HG03460 (cell line): ENCODE measurements at regions not wholly inside any gene's neighbourhood (a gene's known extent, or its start where the extent isn't known, plus 50 kb on each side); places are given as distances from the start of the nearest gene placed in this dataset.

Experiments
- ATAC-seq: cut with Tn5 transposase; IDR thresholded peaks from one replicate; pipeline ENCODE4 v1.9.1; 2021; ENCODE audit not compliant: unreplicated experiment

- ATAC-seq, result no peak
Measured at GRCh38 chr1:199264911-199265310, 626.1 kb downstream of the PTPRC start.

- no peak for ATAC-seq
Measured at GRCh38 chr1:199265319-199265718, 626.5 kb downstream of the PTPRC start.

DNA sequence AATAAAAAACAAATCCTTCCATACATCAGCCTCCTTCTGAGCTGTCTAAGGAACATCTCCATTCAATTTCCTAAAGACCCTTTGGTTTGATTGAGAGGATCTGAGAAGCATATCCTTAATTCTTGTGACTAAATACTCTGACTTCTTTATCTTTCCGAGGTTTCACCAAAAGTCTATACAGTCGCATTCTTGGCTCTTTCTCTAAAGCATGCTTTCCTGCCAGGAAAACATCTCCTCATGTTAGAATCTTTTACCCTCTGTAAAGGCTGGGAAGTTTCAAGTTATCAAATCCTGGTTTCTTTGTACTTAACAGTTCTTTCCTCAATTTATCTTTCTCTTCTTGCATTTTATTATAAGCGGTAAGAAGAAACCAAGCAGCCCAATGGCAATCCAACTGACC, 630.4 kb downstream of the PTPRC start:
- no peak for ATAC-seq

DNA sequence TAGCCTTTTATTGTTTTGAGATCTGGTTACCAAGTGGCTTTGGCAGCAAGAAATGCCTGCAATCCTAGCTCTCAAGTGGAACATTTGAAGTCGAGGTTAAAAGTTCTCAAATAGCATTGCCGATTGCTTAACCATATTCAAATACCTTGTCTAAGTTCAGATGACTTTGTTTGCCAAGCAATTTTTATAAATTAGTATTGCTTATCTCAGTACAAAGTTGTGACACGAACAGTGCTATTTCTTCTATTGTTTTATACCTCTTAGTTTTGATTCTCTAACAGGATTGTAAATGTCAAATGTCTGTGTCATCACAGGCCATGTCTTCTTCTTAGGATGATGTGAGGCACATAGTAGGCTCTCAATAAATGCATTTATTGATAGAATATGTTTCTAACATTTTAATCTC, 633.3 kb downstream of the PTPRC start:
- no peak for ATAC-seq

DNA sequence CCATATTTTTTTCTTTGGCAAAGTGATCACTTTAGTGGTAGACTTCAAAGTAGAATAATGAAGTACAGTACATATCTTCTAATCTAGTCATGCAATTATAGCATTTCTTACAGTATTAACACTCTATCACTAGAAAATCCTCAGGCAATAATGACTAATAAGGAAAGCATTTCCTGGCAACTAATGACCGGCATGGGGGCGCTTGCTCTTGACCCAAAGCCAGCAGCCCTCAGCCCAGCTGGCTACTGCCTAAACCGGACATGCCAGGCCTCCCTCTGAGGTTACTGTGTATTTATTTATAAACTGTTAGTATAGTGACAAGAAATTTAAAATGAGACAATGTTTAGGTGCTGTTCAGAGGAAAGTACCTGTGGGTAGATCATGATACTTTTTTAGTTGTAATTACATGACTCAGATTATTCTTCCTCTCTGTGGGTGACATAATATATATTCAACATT, 633.8 kb downstream of the PTPRC start:
- peak; percentile 83 for ATAC-seq

DNA sequence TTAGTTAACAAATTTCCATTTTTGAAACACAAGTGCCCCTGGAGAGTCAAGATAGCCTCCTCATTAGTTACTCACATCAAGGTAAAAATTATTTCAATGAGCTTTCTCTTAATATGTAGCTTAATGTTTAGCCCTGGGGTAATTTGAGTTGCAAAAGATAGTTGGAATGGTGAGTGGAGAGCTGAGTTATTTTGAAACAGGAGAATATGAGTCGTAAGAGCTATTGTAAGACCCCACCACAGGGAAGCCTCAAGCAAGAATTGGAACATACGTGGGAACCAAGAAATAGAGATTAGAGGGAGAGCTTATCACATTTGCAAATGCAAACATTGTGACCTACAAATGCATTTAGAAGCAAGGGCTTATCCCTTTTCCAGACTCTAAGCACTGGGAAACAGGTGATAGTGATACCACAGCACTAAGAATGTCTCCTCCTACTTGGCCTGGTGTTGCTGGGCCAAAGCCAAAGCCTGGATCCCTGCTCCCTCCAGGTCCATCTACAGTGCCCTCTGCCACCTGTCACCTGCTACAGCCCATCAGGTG, 635.1 kb downstream of the PTPRC start:
- peak; percentile 58 for ATAC-seq

GRCh38 chr1:199279067-199279466, 640.2 kb downstream of the PTPRC start:
- no peak for ATAC-seq

DNA sequence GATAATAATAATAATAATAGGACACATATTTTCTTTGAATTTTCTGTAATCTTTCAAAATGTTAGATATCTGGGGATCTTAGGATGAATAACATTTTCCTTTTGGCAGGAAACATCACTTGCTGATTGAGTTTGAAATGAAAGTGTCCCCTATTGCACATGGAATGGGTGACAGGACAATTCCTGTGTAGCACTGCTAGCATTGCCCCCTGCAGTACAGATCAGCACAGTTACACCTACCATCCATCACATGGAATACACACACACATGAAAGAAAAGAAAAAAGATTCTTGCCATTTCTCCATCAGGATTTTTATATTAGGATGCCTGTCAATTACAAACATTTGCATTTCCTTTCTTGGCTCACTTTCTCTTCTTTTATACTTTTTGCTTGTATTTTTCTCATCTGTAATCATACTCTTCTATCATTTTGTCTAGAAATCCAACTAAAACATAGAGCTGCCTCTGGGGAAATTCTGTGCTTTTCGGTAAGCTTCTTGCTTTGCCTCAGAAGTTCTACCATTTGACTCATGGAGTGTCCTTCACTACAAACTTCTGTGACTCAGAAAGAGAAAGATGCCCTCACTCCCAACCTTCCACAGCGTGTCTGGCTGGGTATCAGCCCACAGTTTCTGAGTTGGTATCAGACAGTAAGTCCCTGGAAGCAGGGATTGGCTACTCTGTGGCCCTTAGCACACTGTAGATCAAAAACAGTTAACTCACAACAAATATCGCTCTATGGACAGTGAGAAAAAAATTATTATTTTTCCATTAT, 641.2 kb downstream of the PTPRC start:
- peak; percentile 65 for ATAC-seq

DNA sequence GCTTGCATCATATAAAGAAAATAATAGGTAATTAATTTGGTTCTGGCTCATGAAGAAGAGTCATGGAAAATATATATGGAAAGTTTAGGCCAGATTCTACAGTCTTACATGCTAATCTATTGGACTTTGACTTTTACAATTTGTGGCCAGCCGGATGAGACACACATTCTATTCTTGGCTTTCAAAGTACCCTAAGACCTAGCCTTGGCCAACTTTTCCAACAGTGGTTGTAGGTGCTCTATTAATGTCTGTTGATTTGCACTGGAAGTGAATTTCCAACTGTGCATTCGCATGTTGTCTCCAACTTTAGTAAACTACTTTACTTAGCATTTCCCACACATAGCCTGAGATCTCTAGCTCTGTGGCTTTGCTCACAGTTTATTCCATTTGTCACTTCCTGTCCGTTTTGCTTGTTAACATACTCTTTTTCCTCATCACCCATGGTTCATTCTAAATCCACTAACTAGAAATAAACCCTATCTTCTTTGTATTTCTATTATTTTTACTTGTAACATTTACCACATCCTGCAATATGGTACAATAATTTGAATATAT, 644.0 kb downstream of the PTPRC start:
- ATAC-seq, result no peak

DNA sequence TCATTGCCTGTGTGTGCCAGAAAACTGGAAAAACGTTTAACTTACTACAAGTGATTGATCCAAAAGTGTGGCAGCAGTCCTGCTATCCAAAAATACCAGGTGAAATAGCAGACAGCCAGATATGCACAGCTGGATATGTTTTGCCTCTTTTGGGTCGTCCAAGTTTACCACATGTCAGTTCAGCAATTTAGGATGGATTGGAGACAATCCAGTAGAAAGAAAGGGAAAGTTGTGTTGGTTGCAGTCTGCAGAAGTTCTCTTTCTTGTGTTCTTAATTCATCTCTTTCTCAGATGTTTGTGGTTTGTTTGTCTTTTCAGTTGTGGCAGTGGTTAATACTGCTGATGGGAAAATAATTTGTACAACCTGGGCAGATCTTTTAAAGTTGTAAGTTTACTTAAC, 645.0 kb downstream of the PTPRC start:
- ATAC-seq, result no peak

GRCh38 chr1:199287206-199287605, 648.4 kb downstream of the PTPRC start:
- no peak for ATAC-seq

GRCh38 chr1:199287647-199288046, 648.8 kb downstream of the PTPRC start:
- ATAC-seq, result no peak

DNA sequence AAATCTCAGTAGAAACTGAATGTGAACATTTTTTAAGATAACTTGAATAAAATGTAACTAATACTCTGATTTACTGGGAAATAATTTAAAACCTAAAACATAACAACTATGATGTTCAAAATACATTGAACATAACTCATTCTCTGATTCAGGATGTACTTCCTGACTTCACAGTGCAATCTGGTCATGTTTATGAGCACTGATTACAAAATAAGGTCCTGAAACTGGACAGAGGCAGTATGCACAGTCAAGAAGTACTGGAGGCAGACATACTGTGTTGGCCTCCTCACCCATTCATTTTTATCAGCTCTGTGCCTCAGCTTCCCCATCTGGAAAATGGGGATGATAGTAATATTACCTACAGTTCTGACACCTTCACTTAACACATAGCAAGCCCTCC, 651.3 kb downstream of the PTPRC start:
- no peak for ATAC-seq

- no peak for ATAC-seq
Measured at GRCh38 chr1:199291022-199291740, 652.3 kb downstream of the PTPRC start.

GRCh38 chr1:199292896-199293295, 654.1 kb downstream of the PTPRC start:
- no peak for ATAC-seq

DNA sequence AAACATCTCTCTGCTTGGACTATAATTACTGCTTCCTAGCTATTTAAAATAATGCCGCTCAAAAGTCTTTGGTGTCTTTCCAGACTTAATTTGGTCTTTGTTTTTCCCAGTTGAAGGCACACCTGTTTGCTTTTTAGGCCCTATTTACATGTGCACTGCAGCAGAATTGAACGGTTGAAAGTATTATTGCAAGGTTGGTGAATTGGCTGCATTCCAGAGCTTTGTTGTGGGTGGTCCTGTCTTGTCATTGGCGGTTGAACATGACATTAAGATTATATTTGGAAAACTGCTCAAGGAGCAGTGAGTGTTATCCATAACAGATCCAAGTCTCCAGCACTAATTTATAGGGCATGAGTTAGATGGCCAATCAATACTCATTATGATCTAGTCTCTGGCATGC, 656.3 kb downstream of the PTPRC start:
- no peak for ATAC-seq

DNA sequence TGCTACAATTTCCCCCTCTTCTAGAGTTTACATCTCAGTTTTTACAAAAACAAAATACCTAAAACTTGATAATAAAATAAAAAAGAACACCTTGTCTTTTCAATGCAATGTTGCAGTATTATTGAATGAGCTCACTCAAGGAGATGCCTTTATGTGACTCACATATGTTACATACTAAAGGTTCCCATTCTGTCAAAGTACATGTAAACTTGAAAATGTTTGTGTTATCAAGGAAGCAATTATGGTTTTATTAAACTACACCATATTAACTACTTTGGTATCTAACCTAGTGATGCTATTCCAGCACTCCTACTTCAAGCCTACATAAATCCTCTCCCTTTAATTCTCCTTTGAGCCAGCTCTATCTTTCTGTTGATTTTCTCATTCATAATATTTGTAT, 658.3 kb downstream of the PTPRC start:
- no peak for ATAC-seq

DNA sequence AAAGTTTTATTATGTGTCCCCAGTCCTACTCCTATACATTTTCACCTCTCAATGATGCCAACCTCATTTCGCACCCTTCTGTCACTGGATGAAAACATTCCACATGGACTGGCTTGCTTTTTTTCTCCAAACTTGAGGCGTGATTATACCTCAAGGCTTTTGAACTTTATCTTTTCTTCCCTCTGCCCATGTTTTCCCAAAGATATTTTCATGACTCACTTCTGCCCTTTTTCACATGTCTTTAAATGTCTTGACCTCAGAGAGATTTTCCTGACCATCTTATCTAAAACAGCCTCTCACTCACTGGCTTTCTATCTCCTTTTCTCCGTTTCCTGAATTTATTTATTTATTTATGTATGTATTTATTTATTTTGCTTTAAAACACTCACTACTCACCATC, 659.0 kb downstream of the PTPRC start:
- ATAC-seq, result no peak

DNA sequence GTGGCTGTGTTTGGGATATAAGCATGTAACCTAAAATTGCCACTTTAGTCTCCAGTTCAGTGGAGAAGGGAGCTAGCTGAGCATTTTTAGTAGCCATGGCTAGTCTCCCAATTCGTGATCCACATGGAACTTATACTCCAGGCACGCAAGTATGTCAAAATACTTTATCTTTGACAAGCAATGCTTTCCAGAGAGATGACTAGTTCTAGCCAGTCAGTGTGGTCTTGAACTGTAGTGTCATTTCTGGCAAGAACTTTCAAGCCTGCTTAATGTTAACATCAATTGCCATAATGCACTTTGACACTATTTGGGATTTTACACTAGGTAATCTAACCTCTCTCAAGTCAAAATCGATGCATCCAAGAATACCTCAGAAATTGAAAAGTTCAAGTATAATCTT, 660.0 kb downstream of the PTPRC start:
- ATAC-seq, result no peak

- no peak for ATAC-seq
Measured at GRCh38 chr1:199301472-199302217, 662.8 kb downstream of the PTPRC start.

DNA sequence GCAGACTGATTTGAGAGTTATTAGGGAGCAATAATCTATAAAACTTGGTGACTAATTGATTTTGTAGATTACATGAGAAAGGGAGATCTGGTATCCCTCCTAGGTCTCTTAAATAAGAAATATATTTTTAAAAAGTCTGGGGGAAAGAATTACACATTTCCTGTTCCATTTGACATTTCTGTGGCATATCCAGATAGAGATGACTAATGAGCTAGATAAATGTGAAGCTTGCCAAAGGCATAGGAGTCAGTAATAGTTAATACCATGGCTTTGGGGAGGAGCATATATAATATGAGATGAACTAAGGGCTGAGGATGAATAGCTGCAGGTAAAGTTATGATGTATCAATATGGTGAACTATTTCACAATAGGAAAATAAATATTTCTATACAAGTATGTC, 663.7 kb downstream of the PTPRC start:
- no peak for ATAC-seq
